SU-DHL-6 (cell line): ENCODE measurements at regions not wholly inside any gene's neighbourhood (a gene's known extent, or its start where the extent isn't known, plus 50 kb on each side); places are given as distances from the start of the nearest gene placed in this dataset.

Experiments
- EZH2phosphoT487 ChIP-seq: fragments of 200-600 bp; sonication (generic), shearing (Covaris generic); conservative IDR thresholded peaks from 2 replicates; pipeline ENCODE4 v1.6.1; 2018; ENCODE audit warnings: mild to moderate bottlenecking, antibody characterized with exemption, low read length, moderate library complexity, mixed read lengths
- TF ChIP-seq, protein P1 (sequence below): fragments of 200-600 bp; sonication (generic); IDR thresholded peaks from one replicate; pipeline ENCODE4 v1.5.1; 2017; ENCODE audit warnings: antibody characterized with exemption, mild to moderate bottlenecking, low read length, moderate library complexity; ENCODE audit not compliant: insufficient read depth, poor library complexity, severe bottlenecking

DNA sequence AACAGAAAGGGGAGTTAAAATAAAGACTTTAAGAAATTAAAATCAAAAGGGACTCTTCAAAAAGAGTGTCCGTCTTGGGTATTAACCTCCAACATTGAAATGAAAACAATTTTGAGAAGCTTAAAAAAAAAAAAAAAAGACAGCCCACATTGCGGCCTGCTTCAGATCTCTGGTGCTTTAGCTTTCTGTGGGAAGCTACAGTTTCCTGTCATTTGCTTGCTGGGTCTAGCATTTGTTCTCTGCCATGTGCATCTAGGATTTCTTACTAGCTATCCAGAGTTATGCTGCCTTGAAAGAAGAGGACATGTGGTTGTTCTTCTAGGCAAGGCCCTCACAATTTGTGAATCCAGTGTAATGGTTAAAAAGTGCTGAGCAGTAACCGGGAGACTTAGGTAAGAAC is 375.3 kb downstream of the SLC4A3 start:
- TF ChIP-seq, protein P1, sequence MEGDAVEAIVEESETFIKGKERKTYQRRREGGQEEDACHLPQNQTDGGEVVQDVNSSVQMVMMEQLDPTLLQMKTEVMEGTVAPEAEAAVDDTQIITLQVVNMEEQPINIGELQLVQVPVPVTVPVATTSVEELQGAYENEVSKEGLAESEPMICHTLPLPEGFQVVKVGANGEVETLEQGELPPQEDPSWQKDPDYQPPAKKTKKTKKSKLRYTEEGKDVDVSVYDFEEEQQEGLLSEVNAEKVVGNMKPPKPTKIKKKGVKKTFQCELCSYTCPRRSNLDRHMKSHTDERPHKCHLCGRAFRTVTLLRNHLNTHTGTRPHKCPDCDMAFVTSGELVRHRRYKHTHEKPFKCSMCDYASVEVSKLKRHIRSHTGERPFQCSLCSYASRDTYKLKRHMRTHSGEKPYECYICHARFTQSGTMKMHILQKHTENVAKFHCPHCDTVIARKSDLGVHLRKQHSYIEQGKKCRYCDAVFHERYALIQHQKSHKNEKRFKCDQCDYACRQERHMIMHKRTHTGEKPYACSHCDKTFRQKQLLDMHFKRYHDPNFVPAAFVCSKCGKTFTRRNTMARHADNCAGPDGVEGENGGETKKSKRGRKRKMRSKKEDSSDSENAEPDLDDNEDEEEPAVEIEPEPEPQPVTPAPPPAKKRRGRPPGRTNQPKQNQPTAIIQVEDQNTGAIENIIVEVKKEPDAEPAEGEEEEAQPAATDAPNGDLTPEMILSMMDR = no peak
- TF ChIP-seq EZH2phosphoT487 = no peak
